HepG2 (cell line): ENCODE measurements at regions not wholly inside any gene's neighbourhood (a gene's known extent, or its start where the extent isn't known, plus 50 kb on each side); places are given as distances from the start of the nearest gene placed in this dataset.
A peak's percentile ranks its signal among the peaks of the same experiment; 100 is the strongest.

Experiments used
- ATAC-seq: fragments of 200-7000 bp; cut with Tn5 transposase; 3 replicates; pipeline ENCODE4 v1.9.1; 2020; ENCODE audit warnings: mild to moderate bottlenecking, moderate library complexity
- BruUV-seq: library from RNA; stranded (reverse); fragments of 400-500 nt; replicated peaks from 2 replicates; lab custom pipeline; 2021; lab: Mats Ljungman, UMichigan
- CTCF ChIA-PET: fragments of 300-600 bp; formaldehyde crosslinking; extraction: SDS; loops from one replicate; lab custom pipeline; 2021; ENCODE audit warnings: low total read pairs, inconsistent platforms, low intra/inter-chr PET ratio; lab: Yijun Ruan, JAX
- POLR2A ChIA-PET: fragments of 350-600 bp; sonication (Branson Sonifier 250); formaldehyde crosslinking; loops from one replicate; lab custom pipeline; 2020; ENCODE audit warnings: antibody characterized with exemption, inconsistent platforms; lab: Yijun Ruan, JAX
- DNase-seq: peaks from one replicate; pipeline ENCODE4 v3.0.0-alpha.2; 2015; ENCODE audit warnings: low spot score
- FAIRE-seq: peaks from 3 replicates; lab custom pipeline; 2011; peaks lifted over from hg19 to GRCh38; lab: Jason Lieb, UNC
- H2AFZ ChIP-seq: one replicate; pipeline ENCODE4 v1.6.1; 2011; ENCODE audit warnings: low read length, inconsistent platforms
- H3K27ac ChIP-seq: fragments of 300-600 bp; 3 replicates; pipeline ENCODE4 v1.8.0; 2011; ENCODE audit warnings: mixed run types, mild to moderate bottlenecking, mixed read lengths, low read length, inconsistent platforms; ENCODE audit not compliant: insufficient read depth; ENCODE audit errors: extremely low read length
- H3K27me3 ChIP-seq, 2 experiments: fragments of 200-600 bp in 1 of 2; 2 replicates in 1 of 2; 3 replicates in 1 of 2; pipeline versions ENCODE4 v1.6.0 to v1.8.0; 2011; ENCODE audit warnings: low read length in 2 of 2, mild to moderate bottlenecking in 2 of 2, moderate library complexity in 2 of 2, inconsistent platforms in 1 of 2; ENCODE audit not compliant: insufficient read depth in 2 of 2, control insufficient read depth in 1 of 2
- H3K36me3 ChIP-seq, 2 experiments: fragments of 200-600 bp in 1 of 2; replicated peaks in 1 of 2; 2 replicates in 1 of 2; 3 replicates in 1 of 2; pipeline versions ENCODE4 v1.5.1 to v1.8.0; 2011; ENCODE audit warnings: low read length in 2 of 2, inconsistent platforms in 1 of 2; ENCODE audit not compliant: insufficient read depth in 2 of 2, control insufficient read depth in 1 of 2
- H3K4me1 ChIP-seq: 2 replicates; pipeline ENCODE4 v1.5.1; 2012; ENCODE audit warnings: low read length, inconsistent platforms; ENCODE audit not compliant: insufficient read depth
- H3K4me2 ChIP-seq: 2 replicates; pipeline ENCODE4 v1.6.0; 2011; ENCODE audit warnings: low read depth, low read length, inconsistent platforms
- H3K4me3 ChIP-seq, 3 experiments: fragments of 200-600 bp in 1 of 3; sonication (generic), shearing (Covaris generic) in 1 of 3; replicated peaks in 1 of 3; 2 replicates each; pipeline ENCODE4 v1.5.1; 2011 to 2016; ENCODE audit warnings: low read length in 3 of 3, inconsistent platforms in 2 of 3, low read depth in 2 of 3, mild to moderate bottlenecking in 2 of 3, control low read depth in 1 of 3, mixed read lengths in 1 of 3; ENCODE audit not compliant: insufficient read depth in 1 of 3
- H3K79me2 ChIP-seq: one replicate; pipeline ENCODE4 v1.6.1; 2011; ENCODE audit warnings: low read length, inconsistent platforms; ENCODE audit not compliant: insufficient read depth
- H3K9ac ChIP-seq: 2 replicates; pipeline ENCODE4 v1.6.0; 2011; ENCODE audit warnings: mild to moderate bottlenecking, low read depth, low read length, inconsistent platforms; ENCODE audit not compliant: insufficient read depth
- H3K9me3 ChIP-seq: 2 replicates; pipeline ENCODE4 v1.5.1; 2012; ENCODE audit warnings: mild to moderate bottlenecking, low read length
- H4K20me1 ChIP-seq: 2 replicates; pipeline ENCODE4 v1.6.0; 2011; ENCODE audit warnings: inconsistent platforms, mild to moderate bottlenecking, low read length, moderate library complexity; ENCODE audit not compliant: insufficient read depth
- FOSL2 ChIP-seq: sonication (generic); formaldehyde crosslinking; IDR thresholded peaks from 2 replicates; pipeline ENCODE4 v1.4.0; 2020; ENCODE audit warnings: missing genetic modification reagents
- KDM3A ChIP-seq: IDR thresholded peaks from 2 replicates; pipeline ENCODE4 v1.6.1; 2018; ENCODE audit warnings: low read depth, missing compliant biosample characterization
- MZF1 ChIP-seq: sonication (generic); formaldehyde crosslinking; IDR thresholded peaks from 2 replicates; pipeline ENCODE4 v1.8.1; 2023; ENCODE audit warnings: mild to moderate bottlenecking, missing genetic modification reagents, borderline replicate concordance
- NCOR1 ChIP-seq: fragments of 200-600 bp; sonication (generic); IDR thresholded peaks from 2 replicates; pipeline ENCODE4 v1.7.0; 2017; ENCODE audit warnings: antibody characterized with exemption, low read length, borderline replicate concordance
- ZKSCAN5 ChIP-seq: sonication (generic); formaldehyde crosslinking; IDR thresholded peaks from 2 replicates; pipeline ENCODE4 v1.5.1; 2020; ENCODE audit warnings: mild to moderate bottlenecking, missing genetic modification reagents
- WGBS: methylation state at CpG from one replicate; pipeline ENCODE4 v1.1.6; 2017; ENCODE audit warnings: low lambda C conversion rate; 5-methylcytosine and 5-hydroxymethylcytosine counted together
- in situ Hi-C: cut with HindIII; loops from 2 replicates; pipeline ENCODE4 v1.10.0; 2017; ENCODE audit warnings: low pct_unique_long_range_greater_than_20kb; ENCODE audit not compliant: extremely low pct_ligation_motif_present
- intact Hi-C: fragments of 100-400 bp; cut with micrococcal nuclease; formaldehyde crosslinking; loops from one replicate; pipeline ENCODE4 v1.10.0; 2022; ENCODE audit not compliant: unreplicated experiment
- TF ChIP-seq, protein P1 (sequence below): sonication (generic); formaldehyde crosslinking; IDR thresholded peaks from 2 replicates; pipeline ENCODE4 v1.5.0; 2020; ENCODE audit warnings: missing genetic modification reagents
- TF ChIP-seq, protein P2 (sequence below): sonication (generic); formaldehyde crosslinking; IDR thresholded peaks from 2 replicates; pipeline ENCODE4 v1.4.0; 2020; ENCODE audit warnings: missing genetic modification reagents
- TF ChIP-seq, protein P3 (sequence below): IDR thresholded peaks from 2 replicates; pipeline ENCODE4 v1.6.1; 2016

DNA sequence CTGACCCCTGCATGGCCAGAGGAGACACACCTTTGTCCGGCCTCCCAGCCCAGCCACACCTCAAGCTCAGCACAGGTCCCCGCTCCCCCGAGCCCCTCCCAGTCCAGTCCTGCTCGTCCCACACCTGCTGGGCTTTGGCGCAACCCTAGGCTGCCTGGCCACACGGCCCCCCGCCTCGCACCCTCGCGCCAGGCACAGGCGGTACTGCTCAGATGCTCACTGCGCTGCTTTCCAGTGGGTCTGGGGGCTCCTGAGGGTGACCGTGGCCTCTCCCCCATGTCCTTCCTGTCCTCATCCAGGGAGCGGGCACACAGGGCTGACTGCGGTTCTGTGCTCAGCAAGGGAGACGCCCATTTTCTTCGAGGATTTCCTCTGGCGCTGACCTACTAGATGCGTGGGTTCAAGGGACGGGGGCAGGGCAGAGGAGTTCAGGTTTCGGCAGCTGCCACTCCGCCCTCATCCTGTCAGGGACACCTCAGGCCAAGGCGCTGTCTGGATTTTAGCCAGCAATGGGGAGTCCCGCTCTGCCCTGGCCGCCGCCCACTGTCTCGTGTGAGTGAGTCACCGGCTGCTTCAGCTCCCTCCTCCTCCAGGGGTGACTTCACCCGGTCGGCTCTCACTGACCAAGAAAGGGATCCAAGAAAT lies 118.0 kb upstream of the ZNF469 start:
- Histone ChIP-seq H4K20me1 (no peaks in the 10 kb centered on the region), H3K27ac (no peak overlapping the region), H3K27me3 (peaks cover 9 to 47% of the 10 kb centered on the region in 2 experiments), H3K9me3 (no peaks in the 10 kb centered on the region), H3K9ac (no peak overlapping the region), H3K4me3 (no peak overlapping the region), H3K36me3 (no peaks in the 10 kb centered on the region), H3K4me2 (no peak overlapping the region), H3K79me2 (no peaks in the 10 kb centered on the region), H3K4me1 (no peaks in the 10 kb centered on the region), H2AFZ (no peak overlapping the region)
- no TSS peak for BruUV-seq
- intact Hi-C loops, result no loop called here
- CTCF ChIA-PET, result no interaction called here
- POLR2A ChIA-PET, result no interaction called here
- FAIRE-seq, result no peak
- ATAC-seq, result peak; percentile 32; the same call in 2 of the 3 replicates
- peak; percentile 30 for DNase-seq
- 75% methylated on average over 12 of the region's 30 CpGs for WGBS
- in situ Hi-C loops, result no loop called here
- TF ChIP-seq ZKSCAN5 (CRISPR knock-in tag) (no peak), KDM3A (CRISPR knock-in tag) (no peak), NCOR1 (no peak), FOSL2 (CRISPR knock-in tag) (peak; percentile 80), MZF1 (CRISPR knock-in tag) (no peak)
- TF ChIP-seq, protein P1, sequence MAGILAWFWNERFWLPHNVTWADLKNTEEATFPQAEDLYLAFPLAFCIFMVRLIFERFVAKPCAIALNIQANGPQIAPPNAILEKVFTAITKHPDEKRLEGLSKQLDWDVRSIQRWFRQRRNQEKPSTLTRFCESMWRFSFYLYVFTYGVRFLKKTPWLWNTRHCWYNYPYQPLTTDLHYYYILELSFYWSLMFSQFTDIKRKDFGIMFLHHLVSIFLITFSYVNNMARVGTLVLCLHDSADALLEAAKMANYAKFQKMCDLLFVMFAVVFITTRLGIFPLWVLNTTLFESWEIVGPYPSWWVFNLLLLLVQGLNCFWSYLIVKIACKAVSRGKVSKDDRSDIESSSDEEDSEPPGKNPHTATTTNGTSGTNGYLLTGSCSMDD (CRISPR knock-in tag), result no peak
- TF ChIP-seq, protein P2, sequence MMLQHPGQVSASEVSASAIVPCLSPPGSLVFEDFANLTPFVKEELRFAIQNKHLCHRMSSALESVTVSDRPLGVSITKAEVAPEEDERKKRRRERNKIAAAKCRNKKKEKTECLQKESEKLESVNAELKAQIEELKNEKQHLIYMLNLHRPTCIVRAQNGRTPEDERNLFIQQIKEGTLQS (CRISPR knock-in tag), result no peak
- TF ChIP-seq, protein P3, sequence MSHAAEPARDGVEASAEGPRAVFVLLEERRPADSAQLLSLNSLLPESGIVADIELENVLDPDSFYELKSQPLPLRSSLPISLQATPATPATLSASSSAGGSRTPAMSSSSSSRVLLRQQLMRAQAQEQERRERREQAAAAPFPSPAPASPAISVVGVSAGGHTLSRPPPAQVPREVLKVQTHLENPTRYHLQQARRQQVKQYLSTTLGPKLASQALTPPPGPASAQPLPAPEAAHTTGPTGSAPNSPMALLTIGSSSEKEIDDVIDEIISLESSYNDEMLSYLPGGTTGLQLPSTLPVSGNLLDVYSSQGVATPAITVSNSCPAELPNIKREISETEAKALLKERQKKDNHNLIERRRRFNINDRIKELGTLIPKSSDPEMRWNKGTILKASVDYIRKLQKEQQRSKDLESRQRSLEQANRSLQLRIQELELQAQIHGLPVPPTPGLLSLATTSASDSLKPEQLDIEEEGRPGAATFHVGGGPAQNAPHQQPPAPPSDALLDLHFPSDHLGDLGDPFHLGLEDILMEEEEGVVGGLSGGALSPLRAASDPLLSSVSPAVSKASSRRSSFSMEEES (CRISPR knock-in tag), result 0 out of 2 replicates have a peak, but pooled peaks have one; percentile 22
